Endothelial cell of umbilical vein (primary cell): ENCODE measurements at regions not wholly inside any gene's neighbourhood (a gene's known extent, or its start where the extent isn't known, plus 50 kb on each side); places are given as distances from the start of the nearest gene placed in this dataset.

Experiments used
- BruUV-seq: library from RNA; stranded (reverse); fragments of 400-500 nt; replicated peaks from 2 replicates; lab custom pipeline; 2021; lab: Mats Ljungman, UMichigan
- CTCF ChIA-PET: fragments of 300-600, 350-600 bp; sonication (Branson Sonifier 250); formaldehyde crosslinking; loops from one replicate; lab custom pipeline; 2021; ENCODE audit warnings: antibody characterized with exemption, inconsistent platforms; lab: Charles Lee
- POLR2A ChIA-PET: fragments of 300-600, 350-600 bp; sonication (Branson Sonifier 250); formaldehyde crosslinking; loops from one replicate; lab custom pipeline; 2021; ENCODE audit warnings: antibody characterized with exemption, inconsistent platforms; lab: Charles Lee
- DNase-seq: peaks from one replicate; pipeline ENCODE4 v3.0.0-alpha.2; 2011; ENCODE audit warnings: low read depth, low spot score
- FAIRE-seq: peaks from 2 replicates; lab custom pipeline; 2011; peaks lifted over from hg19 to GRCh38; lab: Jason Lieb, UNC
- H2AFZ ChIP-seq: 2 replicates; pipeline ENCODE4 v1.6.0; 2012; ENCODE audit warnings: low read depth, low read length, control low read depth, inconsistent platforms
- H3K27ac ChIP-seq: 2 replicates; pipeline ENCODE4 v1.5.1; 2011; ENCODE audit warnings: low read depth, mild to moderate bottlenecking, control low read depth, low read length, moderate library complexity; ENCODE audit not compliant: insufficient read depth
- H3K27me3 ChIP-seq, 2 experiments: 2 replicates each; pipeline versions ENCODE4 v1.6.0 to v1.6.1; 2011; ENCODE audit warnings: low read length in 2 of 2, mixed read lengths in 1 of 2; ENCODE audit not compliant: control insufficient read depth in 2 of 2, insufficient read depth in 2 of 2
- H3K36me3 ChIP-seq, 2 experiments: 2 replicates in 1 of 2; 3 replicates in 1 of 2; pipeline ENCODE4 v1.5.1; 2011; ENCODE audit warnings: low read length in 2 of 2, mild to moderate bottlenecking in 1 of 2, moderate library complexity in 1 of 2; ENCODE audit not compliant: control insufficient read depth in 2 of 2, insufficient read depth in 2 of 2; ENCODE audit errors: extremely low read depth in 1 of 2
- H3K4me1 ChIP-seq: 3 replicates; pipeline ENCODE4 v1.5.1; 2011; ENCODE audit warnings: mild to moderate bottlenecking, low read length; ENCODE audit not compliant: control insufficient read depth, insufficient read depth; ENCODE audit errors: extremely low read depth
- H3K4me2 ChIP-seq: 2 replicates; pipeline ENCODE4 v1.6.1; 2011; ENCODE audit warnings: low read length, control low read depth, mixed read lengths; ENCODE audit not compliant: insufficient read depth
- H3K4me3 ChIP-seq, 3 experiments: fragments of 200-600 bp in 1 of 3; sonication (generic), shearing (Covaris generic) in 1 of 3; replicated peaks in 1 of 3; 2 replicates each; pipeline ENCODE4 v1.5.1; 2011 to 2016; ENCODE audit warnings: control low read depth in 3 of 3, low read length in 3 of 3, mild to moderate bottlenecking in 2 of 3, inconsistent platforms in 1 of 3, low read depth in 1 of 3, moderate library complexity in 1 of 3; ENCODE audit not compliant: insufficient read depth in 1 of 3
- H3K79me2 ChIP-seq: 2 replicates; pipeline ENCODE4 v1.6.0; 2012; ENCODE audit warnings: low read length, inconsistent platforms; ENCODE audit not compliant: control insufficient read depth, insufficient read depth
- H3K9ac ChIP-seq: replicated peaks from 2 replicates; pipeline ENCODE3; 2011; ENCODE audit warnings: low read length, control low read depth; ENCODE audit not compliant: insufficient read depth; ENCODE audit errors: extremely low read depth
- H3K9me1 ChIP-seq: replicated peaks from 3 replicates; pipeline ENCODE4 v1.6.0; 2011; ENCODE audit warnings: mild to moderate bottlenecking, low read length; ENCODE audit not compliant: control insufficient read depth, insufficient read depth; ENCODE audit errors: extremely low read depth
- H3K9me3 ChIP-seq: replicated peaks from 2 replicates; pipeline ENCODE4 v1.5.1; 2012; ENCODE audit warnings: low read length, inconsistent platforms; ENCODE audit not compliant: control insufficient read depth, insufficient read depth
- H4K20me1 ChIP-seq: replicated peaks from 2 replicates; pipeline ENCODE3; 2011; ENCODE audit warnings: mild to moderate bottlenecking, low read length; ENCODE audit not compliant: control insufficient read depth, insufficient read depth; ENCODE audit errors: extremely low read depth
- CTCF ChIP-seq, 2 donors: IDR thresholded peaks; 1 replicate in 1 of 2; 2 replicates in 1 of 2; pipeline ENCODE4 v1.5.1; 2011; ENCODE audit warnings: low read length in 2 of 2, mild to moderate bottlenecking in 2 of 2, moderate library complexity in 2 of 2, control low read depth in 1 of 2, inconsistent platforms in 1 of 2, low read depth in 1 of 2; ENCODE audit not compliant: insufficient read depth in 1 of 2; ENCODE audit errors: extremely low read depth in 1 of 2
- EZH2 ChIP-seq: IDR thresholded peaks from 2 replicates; pipeline ENCODE4 v1.6.1; 2012; ENCODE audit warnings: borderline replicate concordance, low read depth, mild to moderate bottlenecking, moderate library complexity, low read length, inconsistent platforms; ENCODE audit not compliant: severe bottlenecking
- FOS ChIP-seq: IDR thresholded peaks from 2 replicates; pipeline ENCODE4 v1.6.1; 2011; ENCODE audit warnings: mild to moderate bottlenecking, low read length, moderate library complexity, borderline replicate concordance; ENCODE audit not compliant: insufficient read depth
- GATA2 ChIP-seq: IDR thresholded peaks from 2 replicates; pipeline ENCODE4 v1.7.0; 2011; ENCODE audit warnings: low read depth, mild to moderate bottlenecking, moderate library complexity, mixed read lengths, low read length; ENCODE audit not compliant: insufficient read length, insufficient read depth
- JUN ChIP-seq: IDR thresholded peaks from 2 replicates; pipeline ENCODE4 v1.6.1; 2011; ENCODE audit warnings: borderline replicate concordance, low read depth; ENCODE audit not compliant: insufficient read length, insufficient read depth
- MAX ChIP-seq: IDR thresholded peaks from 2 replicates; pipeline ENCODE4 v1.6.1; 2011; ENCODE audit not compliant: insufficient read depth, insufficient read length
- MYC ChIP-seq: IDR thresholded peaks from one replicate; pipeline ENCODE4 v1.6.1; 2011; ENCODE audit warnings: mild to moderate bottlenecking, low read depth, low read length
- POLR2A ChIP-seq: IDR thresholded peaks from 2 replicates; pipeline ENCODE4 v1.6.1; 2012; ENCODE audit warnings: low read depth, mild to moderate bottlenecking, control low read depth, low read length
- POLR2AphosphoS5 ChIP-seq: IDR thresholded peaks from 2 replicates; pipeline ENCODE4 v1.6.1; 2012; ENCODE audit warnings: low read depth, mild to moderate bottlenecking, control low read depth, low read length, moderate library complexity; ENCODE audit not compliant: insufficient read depth
- dilution Hi-C: fragments of 300-500 bp; cut with MboI; formaldehyde crosslinking; loops from one replicate; pipeline ENCODE4 v1.15.0; 2019; ENCODE audit warnings: low sequenced_read_pairs; ENCODE audit not compliant: extremely low pct_ligation_motif_present
- intact Hi-C: fragments of 100-400 bp; cut with micrococcal nuclease; formaldehyde crosslinking; loops from one replicate; pipeline ENCODE4 v1.10.0; 2022

GRCh38 chr2:52512760-52513159 is 1254.8 kb upstream of the CHAC2 start:
- Histone ChIP-seq H3K9ac (no peak overlapping the region), H3K79me2 (no peaks in the 10 kb centered on the region), H3K9me1 (no peaks in the 10 kb centered on the region), H4K20me1 (no peaks in the 10 kb centered on the region), H3K4me2 (no peak overlapping the region), H3K4me1 (no peaks in the 10 kb centered on the region), H3K36me3 (no peaks in the 10 kb centered on the region), H3K9me3 (no peaks in the 10 kb centered on the region), H2AFZ (no peak overlapping the region), H3K27ac (no peak overlapping the region), H3K27me3 (no peaks in the 10 kb centered on the region), H3K4me3 (no peak overlapping the region)
- ChIA-PET CTCF (no interaction called here), POLR2A (no interaction called here)
- dilution Hi-C loops (no loop called here), intact Hi-C loops (no loop called here)
- no peak for FAIRE-seq
- DNase-seq: no peak
- no peak for TF ChIP-seq MYC
- TF ChIP-seq CTCF (IDR thresholded peaks at IDR 0.05; ENCODE audit: extremely low read depth in 1 of 2, insufficient read depth in 1 of 2, low read depth in 1 of 2, low read length in 2 of 2): no peak
- TF ChIP-seq POLR2A: no peak
- no peak for TF ChIP-seq FOS
- no peak for TF ChIP-seq JUN
- no peak for TF ChIP-seq MAX
- TF ChIP-seq EZH2: no peak
- no peak for TF ChIP-seq GATA2
- TF ChIP-seq POLR2AphosphoS5: no peak
- BruUV-seq: no TSS peak
